NCI-H524 treated with DMSO at 0.1 percent for 48 hours (cell line): ENCODE measurements at regions not wholly inside any gene's neighbourhood (a gene's known extent, or its start where the extent isn't known, plus 50 kb on each side); places are given as distances from the start of the nearest gene placed in this dataset.
"Not testable (repeated sequence)": the region's sequence is repeated elsewhere in the genome, so short reads cannot be mapped to it uniquely, and the experiment has no call there.

Experiments used
- DNase-seq: peaks from one replicate; lab custom pipeline; 2025; lab: John Stamatoyannopoulos, UW

DNA sequence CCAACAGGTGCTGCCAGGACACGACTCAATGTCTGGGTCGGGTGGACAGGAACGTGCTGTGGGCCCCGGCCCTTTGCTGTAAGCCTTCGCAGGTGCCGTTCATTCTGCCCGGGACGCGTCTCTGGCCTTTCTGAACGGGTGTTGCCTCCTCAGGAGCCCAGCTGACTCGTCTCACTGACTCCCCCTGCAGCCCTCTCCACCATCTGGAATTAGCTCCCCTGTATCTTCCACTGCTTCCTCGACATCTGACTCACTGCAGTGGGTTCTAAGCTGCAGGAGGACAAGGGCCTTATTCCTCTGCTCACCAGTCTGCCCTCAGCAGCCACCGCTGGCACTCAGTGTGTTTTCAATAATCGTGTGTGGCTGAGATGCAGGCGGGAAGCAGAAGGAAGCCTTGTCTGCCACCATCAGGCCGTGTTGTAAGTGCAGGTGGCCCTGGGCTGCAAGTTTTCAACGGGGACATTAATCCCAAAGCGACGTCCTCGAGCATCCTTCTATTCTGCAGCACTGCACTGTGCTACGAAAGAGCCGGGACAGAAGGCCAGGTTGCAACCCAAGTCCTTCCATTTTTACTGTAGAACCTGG, 256.2 kb downstream of the FOXL1 start:
- DNase-seq = no peak

DNA sequence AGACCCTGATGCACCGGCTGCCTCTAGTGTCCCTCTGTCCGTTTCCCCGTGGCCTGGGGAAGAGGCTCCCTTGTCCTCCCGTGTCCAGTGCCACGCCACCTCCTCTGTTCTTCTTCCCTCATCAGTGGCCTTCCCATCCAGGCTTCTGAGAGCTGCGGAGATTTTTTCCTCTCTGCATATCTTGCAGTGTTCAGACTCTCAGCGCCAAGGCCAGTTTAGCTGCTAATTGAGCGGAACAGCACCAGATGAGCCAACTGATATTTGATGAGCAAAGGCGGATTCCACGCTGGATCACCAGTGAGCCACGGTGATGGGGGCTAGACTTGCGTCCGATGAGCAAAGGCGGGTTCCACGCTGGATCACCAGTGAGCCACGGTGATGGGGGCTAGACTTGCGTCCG, 257.6 kb downstream of the FOXL1 start:
- no peak for DNase-seq

DNA sequence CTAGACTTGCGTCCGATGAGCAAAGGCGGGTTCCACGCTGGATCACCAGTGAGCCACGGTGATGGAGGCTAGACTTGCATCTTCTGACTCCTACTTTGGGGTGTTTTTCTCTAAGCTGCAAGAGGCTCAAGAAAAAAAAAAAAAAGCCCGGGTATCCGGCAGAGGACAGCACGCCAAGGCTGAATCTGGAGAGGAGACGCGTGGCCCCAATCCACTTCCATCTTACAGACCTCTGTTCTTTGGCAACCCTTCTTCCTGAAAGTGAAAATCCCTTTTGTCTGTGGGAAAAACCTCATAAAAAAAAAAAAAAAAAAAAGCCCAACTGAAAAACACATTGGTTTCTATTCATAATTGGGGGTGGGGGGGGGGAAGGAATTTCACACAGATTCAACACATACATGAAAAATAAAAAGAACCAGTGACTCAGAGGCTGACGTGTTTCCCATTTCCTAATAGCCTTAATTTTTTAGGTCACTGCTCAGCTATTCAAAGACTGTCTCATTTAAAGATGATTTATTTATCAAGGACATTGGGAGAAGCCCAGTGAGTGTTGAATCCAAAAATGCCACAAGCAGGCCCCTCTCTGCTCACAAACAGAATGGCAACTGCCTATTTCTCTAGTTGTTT, 258.3 kb downstream of the FOXL1 start:
- no peak for DNase-seq

DNA sequence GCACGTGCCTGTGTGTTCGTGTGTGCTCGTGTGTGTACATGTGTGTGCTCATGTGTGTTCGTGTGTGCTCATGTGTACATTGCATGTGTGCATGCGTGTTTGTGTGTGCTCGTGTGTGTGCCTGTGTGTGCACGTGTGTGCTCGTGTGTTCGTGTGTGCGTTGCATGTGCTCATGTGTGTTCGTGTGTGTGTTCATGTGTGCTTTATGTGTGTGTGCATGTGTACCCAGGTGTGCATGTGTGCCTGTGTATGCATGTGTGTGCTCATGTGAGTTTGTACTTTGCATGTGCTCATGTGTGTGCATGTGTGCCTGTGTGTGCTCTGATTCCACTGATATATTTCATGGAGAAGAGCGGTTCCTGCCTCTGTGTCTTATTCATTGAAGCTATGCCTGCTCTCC, 265.5 kb downstream of the FOXL1 start:
- DNase-seq = no peak

DNA sequence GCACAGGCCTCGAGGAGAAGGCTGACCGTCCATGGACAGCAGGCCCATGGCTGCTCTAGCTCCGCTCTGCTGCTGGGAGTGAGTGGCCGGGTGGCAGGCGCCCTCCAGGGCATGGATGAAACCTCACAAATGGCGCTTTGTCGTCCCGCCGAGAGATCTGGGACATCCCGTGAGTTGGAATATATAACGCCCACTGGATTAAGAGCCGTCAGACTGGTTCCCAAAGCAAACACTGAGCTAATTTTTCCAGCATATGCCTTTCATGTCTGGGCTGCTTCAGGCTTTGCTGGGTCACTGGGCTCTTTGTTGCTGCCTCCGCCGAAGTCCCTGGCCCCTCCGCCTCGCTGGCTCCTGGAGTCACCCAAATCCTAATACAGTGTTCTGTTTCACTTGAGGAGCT, 266.3 kb downstream of the FOXL1 start:
- no peak for DNase-seq

DNA sequence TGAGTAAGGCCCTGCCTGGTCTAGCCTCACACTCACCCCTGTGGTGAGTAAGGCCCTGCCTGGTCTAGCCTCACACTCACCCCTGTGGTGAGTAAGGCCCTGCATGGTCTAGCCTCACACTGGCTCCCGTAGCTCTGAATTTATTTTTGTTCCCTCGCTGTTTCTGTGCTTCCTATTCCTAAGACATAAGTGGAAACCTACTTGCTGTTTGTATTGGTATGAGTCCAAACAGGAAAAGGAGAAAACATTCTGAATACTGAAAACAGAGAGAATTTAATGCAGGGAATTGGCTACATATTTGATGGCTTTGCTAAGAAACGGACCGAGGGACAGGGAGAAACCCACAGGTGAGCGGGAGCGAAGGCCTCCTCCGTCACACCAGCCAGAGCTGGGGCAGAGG, 267.8 kb downstream of the FOXL1 start:
- no peak for DNase-seq

DNA sequence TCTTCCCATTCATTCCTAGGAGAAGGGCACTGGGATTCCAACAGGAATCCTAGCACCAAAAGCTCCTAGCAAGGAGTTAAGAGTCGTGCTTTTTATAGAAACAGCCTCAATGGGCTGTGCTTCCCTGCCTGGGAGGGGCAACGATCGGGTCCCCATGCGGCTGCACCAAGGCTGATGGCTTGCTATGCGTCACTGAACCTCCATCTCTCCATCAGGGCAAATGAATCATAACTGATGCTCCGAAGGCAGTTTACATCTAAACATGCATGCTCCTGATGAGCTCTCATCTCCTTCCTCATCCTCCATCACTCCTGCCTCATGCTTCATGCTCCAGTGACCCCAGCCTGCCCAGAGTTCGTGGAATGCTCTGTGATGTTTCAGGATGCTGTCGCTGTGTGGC, 270.5 kb downstream of the FOXL1 start:
- DNase-seq = no peak

DNA sequence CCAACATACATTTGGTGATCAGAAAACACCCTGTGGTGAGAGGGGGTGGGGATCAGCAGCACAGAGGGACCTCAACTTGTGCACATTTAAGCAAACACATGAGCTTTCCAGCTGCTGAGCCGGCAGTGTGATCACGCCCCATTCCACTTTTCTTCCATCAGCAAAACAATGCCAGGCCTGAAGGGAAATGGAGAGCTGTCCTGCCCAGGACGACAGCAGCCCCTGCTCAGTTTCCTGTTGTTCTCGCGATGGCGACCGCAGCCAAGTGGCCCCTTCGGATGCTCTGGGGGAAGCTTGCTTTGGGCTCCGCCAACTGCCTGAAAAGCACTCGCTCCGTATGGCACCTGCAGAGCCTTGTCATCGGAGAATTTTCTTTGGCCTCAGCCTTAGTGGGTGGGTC, 272.3 kb downstream of the FOXL1 start:
- DNase-seq = no peak

DNA sequence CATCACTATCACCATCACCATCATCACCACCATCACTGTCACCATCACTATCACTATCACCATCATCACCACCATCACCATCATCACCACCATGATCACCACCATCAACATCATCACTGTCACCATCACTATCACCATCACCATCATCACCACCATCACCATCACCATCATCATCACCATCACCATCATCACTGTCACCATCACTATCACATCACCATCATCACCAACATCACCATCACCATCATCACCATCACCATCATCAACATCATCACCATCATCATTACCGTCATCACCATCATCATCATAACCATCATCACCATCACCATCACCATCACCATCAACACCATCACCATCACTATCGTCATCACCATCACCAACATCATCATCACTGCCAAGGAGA, 273.8 kb downstream of the FOXL1 start:
- DNase-seq = no peak

DNA sequence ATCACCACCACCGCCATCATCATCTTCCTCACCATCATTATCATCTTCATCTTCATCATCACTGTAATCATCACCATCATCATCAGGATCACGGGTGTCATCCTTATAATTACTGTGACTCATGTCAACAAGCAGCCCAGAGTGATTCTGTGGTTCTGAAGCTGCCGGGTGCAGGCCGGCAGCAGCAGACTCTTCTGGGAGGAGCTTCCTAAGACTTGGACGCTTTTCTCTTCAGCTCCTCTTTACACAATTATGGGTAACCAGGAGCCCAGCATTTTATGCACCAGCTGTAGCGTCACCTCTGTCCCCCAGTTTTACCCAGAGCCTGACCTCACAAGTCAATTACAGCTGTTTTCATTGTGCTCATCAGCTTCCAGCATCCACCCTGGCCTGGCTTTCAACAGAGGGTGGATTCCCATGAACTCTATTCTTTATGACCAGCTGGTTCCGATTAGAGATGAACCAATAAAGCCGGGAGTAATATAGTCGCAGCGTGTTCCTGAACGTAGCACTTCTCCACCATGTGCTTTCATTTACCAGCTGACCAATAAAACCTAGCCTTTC, 275.8 kb downstream of the FOXL1 start:
- no peak for DNase-seq

DNA sequence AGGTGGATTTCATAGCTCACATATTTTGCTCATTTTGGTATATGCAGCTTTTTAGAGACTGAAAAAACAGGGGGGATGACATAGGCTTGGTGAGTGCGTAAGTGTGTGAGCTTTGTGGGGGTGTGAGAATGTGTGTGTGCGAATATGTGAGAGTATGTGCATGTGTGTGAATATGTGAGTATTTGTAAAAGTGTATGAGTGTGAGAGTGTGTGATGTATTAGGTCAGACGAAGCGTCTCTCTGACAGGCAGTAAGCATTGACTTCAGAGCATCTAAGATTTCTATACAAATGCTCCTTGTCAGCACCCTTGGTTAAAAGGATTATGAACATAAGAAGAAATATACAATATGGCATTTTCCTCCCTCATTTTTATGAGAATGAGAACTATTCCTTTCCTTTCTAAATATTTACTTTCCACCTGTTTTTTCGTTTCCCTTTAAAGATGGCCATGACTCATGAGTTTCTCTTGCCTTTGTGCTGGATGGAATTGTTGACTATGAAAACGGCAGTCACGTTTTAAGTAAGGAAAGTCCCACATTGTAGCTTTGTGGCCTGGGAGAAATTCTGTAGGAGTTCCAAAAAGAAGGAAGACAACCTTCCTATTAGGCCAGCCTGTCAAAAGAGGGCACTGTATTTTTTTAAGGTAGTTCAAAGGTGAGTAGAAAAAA, 276.4 kb downstream of the FOXL1 start:
- DNase-seq = no peak

DNA sequence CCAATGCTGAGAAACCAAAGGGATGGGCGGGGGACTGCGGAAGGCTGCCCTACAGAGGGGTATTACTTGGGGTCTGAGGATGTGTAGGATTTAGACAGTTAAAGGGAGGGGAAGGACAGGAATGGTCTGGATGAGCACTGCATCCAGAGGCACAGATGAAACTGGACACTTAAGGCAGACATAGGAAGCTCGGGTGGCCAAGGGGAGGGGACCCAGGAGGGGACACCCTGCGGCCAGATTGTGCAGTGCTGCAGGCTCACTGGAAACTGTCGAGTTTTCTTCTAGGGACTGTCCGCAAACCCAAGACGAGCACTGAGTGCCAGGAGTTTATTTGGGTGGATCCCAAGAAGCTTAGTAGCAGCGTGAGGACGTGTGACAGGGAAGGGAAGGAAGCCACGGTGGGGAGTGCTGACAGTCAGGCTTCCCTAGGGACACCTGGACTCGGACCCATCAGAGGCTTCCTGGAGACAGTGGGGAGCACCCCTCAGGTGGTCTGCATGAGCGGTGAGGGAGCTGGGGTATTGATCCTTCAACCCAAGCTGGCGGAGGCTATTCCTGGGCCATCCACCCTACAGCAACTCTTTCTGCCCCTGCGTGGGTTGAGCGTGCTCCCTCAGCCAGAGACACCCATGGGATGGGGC, 278.7 kb downstream of the FOXL1 start:
- no peak for DNase-seq

DNA sequence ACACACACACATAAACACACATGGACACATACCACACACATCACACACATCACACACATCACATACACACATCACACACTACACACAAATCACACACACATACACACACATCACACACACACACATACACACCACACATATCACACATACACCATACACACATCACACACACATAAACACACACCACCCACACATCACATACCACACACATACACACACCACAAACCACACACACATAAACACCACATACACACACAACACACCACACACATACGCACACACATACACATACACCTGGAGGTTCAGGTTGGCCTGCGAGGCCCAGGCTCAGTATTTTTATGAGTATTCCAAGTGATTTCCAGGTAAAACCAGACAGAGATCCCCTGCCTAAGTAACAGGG, 279.5 kb downstream of the FOXL1 start:
- DNase-seq = no peak

DNA sequence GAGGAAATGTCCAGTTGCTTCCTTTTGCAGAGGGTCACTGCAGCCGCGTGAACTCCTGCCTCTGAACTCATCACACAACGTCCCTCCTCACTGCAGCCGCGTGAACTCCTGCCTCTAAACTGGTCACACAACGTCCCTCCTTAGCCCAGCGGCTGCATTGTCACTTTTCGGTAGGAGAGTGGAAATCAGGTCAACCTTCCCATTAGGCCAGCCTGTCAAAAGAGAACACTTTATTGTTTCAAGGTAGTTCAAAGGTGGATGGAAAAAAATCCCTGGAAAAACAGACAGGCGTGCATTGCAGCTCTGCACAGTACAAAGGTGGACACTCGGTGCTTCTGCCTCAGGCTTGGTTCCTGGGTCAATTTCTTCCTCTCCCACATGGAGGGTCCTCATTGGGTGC, 280.2 kb downstream of the FOXL1 start:
- no peak for DNase-seq

DNA sequence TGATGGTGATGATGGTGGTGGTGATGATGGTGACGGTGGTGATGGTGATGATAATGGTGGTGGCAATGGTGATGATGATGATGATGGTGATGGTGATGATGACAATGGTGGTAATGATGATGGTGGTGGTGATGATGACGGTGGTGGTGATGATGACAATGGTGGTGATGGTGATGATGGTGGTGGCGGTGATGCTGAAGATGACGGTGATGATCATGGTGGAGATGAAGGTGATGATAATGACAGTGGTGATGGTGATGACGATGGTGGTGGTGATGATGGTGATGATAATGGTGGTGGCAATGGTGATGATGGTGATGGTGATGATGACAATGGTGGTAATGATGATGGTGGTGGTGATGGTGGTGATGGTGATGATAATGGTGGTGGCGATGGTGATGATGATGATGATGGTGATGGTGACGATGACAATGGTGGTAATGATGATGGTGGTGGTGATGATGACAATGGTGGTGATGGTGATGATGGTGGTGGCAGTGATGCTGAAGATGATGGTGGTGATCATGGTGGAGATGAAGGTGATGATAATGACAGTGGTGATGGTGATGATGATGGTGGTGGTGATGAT, 283.0 kb downstream of the FOXL1 start:
- not testable (repeated sequence) for DNase-seq

DNA sequence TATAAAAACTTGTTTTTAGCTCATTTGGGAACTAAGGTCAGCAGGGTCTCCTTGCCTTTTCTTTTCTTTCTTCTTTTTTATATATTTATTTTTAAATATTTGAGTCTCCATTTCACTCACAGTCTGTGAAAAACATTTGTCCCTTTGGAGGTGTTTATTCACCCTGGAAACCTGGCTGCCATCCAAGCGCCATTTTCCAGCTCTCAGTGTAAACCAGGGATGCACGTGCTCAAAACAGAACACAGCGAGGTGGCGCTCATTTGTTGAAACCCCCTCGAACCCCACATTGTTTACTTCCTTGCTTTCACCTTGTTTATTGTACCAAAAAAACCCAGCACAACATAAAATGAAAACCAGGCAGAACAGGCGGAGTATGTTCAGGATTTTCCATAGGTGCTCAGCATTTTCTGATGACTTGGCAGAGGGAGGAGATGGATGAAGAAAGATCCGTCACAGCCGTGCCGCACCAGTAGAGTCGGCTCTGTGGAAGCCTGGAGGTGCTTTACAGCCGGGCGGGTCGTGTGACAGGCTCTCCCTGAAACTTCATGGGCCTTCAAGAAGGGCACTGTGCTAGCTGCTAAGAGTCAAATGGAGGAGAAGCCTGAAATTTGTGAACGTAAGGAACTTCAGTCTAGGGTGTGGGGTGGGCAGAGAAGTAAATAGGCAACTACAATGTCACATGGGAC, 284.4 kb downstream of the FOXL1 start:
- no peak for DNase-seq

DNA sequence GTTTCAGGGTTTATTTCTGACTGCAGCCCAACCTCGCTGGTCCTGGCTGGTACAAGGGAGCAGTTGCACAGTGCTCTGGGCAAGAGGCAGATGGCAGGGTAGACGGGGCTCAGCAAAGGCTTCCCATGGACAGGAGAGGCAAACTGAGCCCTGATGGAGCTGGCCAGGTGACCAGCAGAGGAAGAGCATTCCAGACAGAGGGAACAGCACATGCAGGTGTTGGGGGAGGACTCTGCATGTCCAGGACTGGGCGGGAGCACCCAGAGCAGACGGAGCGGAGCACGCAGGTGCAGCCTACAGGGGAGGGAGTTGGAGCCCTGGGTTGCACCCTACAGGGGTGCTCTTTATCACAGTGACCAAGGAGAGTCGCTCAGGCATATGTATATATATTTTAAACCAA, 285.3 kb downstream of the FOXL1 start:
- DNase-seq = no peak

DNA sequence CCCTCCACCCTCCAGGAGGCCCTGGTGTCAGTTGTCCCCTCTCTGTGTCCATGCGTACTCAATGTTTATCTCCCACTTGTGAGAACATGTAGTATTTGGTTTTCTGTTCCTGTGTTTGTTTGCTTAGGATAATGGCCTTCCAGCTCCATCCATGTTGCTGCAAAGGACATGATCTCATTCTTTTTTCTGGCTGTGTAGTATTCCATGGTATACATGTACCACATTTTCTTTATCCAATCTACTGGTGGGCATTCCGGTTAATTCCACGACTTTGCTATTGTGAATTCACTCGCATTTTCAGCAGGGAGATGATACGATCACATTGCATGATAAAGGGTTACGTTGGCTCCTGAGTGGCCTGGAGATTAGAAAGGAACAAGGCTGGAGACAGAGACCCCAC, 286.2 kb downstream of the FOXL1 start:
- no peak for DNase-seq

DNA sequence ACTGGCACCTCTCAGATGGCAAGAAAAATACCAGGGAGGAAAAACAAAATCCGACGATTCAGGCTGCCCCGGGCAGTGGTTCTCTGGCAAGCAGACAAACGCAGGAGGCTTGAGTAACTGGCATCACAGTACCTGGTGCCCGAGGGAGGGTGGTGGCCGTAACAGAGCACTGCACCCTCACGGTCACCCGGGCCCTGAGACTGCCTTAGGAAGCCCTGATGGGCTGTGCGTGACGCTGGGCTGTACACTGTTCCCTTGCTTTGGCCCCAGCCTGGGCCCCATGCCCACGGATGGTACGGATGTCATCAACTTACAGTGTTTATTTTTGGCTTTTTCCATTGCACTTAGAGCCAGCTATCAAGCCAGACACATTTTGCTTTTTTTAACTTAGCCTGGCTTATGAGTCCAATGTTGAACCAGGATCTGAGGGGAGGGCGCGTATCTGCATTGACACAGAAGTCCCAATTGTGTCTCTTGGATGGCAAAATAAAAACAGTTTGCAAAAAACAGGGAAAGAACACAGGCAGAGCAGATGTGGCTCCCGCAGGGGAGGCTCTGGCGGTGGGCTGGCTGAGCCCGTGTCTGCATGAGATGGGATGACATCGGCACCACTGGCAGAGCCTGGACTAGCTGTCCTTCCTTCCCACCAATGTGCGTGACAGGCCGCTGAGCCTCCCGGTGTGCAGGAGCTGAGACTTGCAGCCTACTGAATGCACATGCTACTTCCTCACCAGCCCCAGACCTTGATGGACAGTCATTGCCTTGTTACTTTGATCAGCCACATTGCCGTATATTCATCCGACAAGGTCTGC, 287.7 kb downstream of the FOXL1 start:
- no peak for DNase-seq

DNA sequence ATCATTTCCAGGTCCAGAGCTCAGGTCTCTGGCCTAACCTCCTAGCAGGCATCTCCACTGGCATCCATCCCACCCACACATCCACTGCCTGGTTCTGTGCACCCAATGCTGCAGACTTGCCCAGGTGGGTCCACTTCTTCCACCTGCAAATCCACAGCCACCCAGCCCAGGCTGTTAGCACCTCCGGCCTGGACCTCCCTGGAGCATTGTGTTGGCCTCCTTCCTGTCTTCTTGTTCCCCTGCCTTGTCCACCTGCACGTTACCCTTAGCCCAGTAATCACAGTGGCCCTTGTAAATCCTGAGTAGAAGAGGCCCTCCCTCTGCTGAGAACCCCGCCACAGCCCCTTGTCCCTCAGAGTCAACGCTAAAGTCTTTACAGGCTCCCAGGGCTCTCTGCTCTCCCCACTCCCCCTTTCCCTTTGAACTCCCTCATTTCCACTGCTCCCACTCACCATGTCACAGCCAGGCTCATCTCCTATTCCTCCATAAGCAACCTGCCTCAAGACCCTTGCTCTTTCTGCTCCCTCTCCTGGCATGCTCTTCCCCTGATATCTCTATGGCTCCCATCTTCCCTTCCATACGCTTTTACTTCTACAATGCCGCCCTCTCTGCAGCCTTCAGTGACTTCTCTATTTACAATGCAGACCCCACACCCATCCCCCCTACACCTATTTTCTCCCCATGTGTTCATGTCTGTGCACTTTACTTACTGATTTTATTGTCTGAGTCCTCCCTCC, 288.8 kb downstream of the FOXL1 start:
- no peak for DNase-seq
